HuH-7 (cell line): ENCODE measurements at regions not wholly inside any gene's neighbourhood (a gene's known extent, or its start where the extent isn't known, plus 50 kb on each side); places are given as distances from the start of the nearest gene placed in this dataset.

ENCODE experiments used
- DNase-seq: peaks from one replicate; pipeline ENCODE4 v3.0.0; 2011; ENCODE audit warnings: low spot score

- no peak for DNase-seq
Measured at GRCh38 chr13:85537601-85538000, 261.6 kb downstream of the SLITRK6 start.

- DNase-seq, result no peak
Measured at GRCh38 chr13:85536706-85537105, 262.5 kb downstream of the SLITRK6 start.

- no peak for DNase-seq
Measured at GRCh38 chr13:85535316-85536084, 263.7 kb downstream of the SLITRK6 start.

GRCh38 chr13:85533911-85534310, 265.3 kb downstream of the SLITRK6 start:
- no peak for DNase-seq

GRCh38 chr13:85529218-85529594, 270.0 kb downstream of the SLITRK6 start:
- no peak for DNase-seq

- DNase-seq, result no peak
Measured at GRCh38 chr13:85528491-85529217, 270.6 kb downstream of the SLITRK6 start.

- no peak for DNase-seq
Measured at GRCh38 chr13:85527316-85527715, 271.9 kb downstream of the SLITRK6 start.

- no peak for DNase-seq
Measured at GRCh38 chr13:85525411-85525810, 273.8 kb downstream of the SLITRK6 start.

GRCh38 chr13:85521657-85522056, 277.6 kb downstream of the SLITRK6 start:
- DNase-seq, result no peak

GRCh38 chr13:85520445-85520844, 278.8 kb downstream of the SLITRK6 start:
- DNase-seq, result no peak

- DNase-seq, result no peak
Measured at GRCh38 chr13:85519363-85519762, 279.9 kb downstream of the SLITRK6 start.

GRCh38 chr13:85512421-85512820, 286.8 kb downstream of the SLITRK6 start:
- DNase-seq, result no peak

- no peak for DNase-seq
Measured at GRCh38 chr13:85509512-85509911, 289.7 kb downstream of the SLITRK6 start.

GRCh38 chr13:85508683-85509329, 290.4 kb downstream of the SLITRK6 start:
- no peak for DNase-seq

GRCh38 chr13:85503797-85504196, 295.4 kb downstream of the SLITRK6 start:
- DNase-seq, result no peak

GRCh38 chr13:85501616-85502015, 297.6 kb downstream of the SLITRK6 start:
- no peak for DNase-seq

- no peak for DNase-seq
Measured at GRCh38 chr13:85500696-85501256, 298.4 kb downstream of the SLITRK6 start.

- DNase-seq, result no peak
Measured at GRCh38 chr13:85498774-85499173, 300.4 kb downstream of the SLITRK6 start.

- DNase-seq, result no peak
Measured at GRCh38 chr13:85497652-85498051, 301.6 kb downstream of the SLITRK6 start.

- DNase-seq, result no peak
Measured at GRCh38 chr13:85492283-85492682, 306.9 kb downstream of the SLITRK6 start.

- DNase-seq, result no peak
Measured at GRCh38 chr13:85486663-85487062, 312.6 kb downstream of the SLITRK6 start.

GRCh38 chr13:85473144-85473543, 326.1 kb downstream of the SLITRK6 start:
- DNase-seq, result no peak

- DNase-seq, result no peak
Measured at GRCh38 chr13:85469320-85469719, 329.9 kb downstream of the SLITRK6 start.
